ENCODE measurements at regions not wholly inside any gene's neighbourhood (a gene's known extent, or its start where the extent isn't known, plus 50 kb on each side); places are given as distances from the start of the nearest gene placed in this dataset.

DNA sequence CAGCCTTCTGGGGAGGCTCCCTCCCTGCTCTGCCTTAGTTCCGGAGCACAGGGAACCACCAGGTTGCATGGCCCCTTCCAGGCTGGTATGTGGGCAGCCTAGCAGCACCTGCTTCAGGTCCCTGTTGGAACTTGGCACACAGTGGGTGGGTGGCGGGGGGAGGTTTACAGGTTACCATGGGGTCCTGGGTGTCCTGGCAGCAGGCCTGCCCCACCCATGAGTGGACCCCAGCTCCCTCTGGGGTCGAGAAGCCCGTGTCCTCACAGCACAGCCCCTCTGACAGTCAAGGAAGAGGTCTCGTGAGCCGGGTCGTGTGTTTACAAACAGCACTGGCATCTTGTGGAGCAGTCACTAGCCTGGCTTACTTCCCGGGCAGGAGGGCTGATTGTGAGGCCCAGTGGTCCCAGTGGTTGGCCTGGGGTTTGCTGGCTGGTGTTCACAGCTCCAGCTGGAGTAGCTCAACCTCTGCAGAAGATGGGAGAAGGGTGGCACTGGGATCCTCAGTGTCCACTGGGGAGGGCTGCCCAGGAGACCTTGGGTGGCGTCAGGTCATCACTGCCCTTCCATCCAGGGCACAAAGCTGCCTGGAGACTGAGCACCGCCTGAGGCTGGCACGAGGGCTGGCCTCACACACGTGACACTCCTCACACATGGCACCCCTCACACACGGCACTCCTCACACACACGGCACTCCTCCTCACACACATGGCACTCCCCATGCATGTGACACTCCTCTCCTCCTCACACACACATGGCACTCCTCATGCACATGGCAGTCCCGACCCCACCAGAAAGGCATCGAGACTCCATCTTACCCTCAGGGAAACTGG is 100.9 kb downstream of the RIPK4 start:
- no peak for ATAC-seq

DNA sequence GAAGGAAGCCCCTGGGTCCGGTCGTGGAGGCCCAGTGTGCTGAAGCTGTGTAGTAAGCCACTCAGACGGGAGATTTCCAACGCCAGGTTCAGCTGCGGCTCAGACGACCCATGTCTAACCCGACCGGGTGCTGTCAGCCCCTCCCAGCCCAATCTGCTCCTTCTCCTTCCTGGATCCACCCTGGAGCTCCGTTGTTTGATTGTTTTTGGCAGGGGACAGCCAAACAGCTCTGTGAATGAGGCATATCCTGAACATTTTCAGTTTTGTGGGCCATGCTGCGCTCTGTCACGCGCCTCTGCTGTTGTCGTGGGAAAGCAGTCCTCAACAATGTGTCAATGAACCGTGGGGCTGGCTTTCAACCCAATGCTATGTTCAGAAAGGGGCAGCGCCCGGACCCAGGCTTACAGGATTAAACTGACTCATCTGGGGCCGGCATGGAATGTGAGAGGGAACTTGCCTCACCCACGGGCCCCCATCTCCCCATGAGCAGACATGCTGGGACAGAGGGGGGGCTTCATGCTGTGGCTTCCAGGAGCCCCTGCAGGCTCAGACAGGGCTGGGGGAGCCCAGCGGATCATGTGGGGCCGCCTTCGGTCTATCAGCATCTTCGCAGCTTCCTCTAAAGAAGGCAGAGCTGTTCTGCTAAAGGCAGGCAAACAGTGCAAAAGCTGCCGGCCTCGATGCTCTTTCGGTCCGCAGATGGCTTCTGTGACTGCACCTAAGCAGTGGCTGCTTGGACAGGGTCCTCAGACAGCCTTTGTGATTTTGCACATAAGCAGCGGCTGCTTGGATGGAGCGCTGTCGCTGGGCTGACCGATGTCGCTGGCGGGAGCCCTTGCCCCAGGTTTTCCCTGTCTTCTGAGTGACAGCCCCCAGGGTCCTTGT is 101.7 kb downstream of the RIPK4 start:
- DNase-seq (no peak), ATAC-seq (no peak)
- H3K4me1 Mint-ChIP-seq (ENCODE audit: low read depth): no peaks in the 10 kb centered on the region
- H3K4me3 Mint-ChIP-seq: no peak overlapping the region
- H3K27me3 Mint-ChIP-seq (ENCODE audit: low read depth): peaks cover 9% of the 10 kb centered on the region
- H3K9me3 Mint-ChIP-seq: no peaks in the 10 kb centered on the region
- no peaks in the 10 kb centered on the region for H3K36me3 Mint-ChIP-seq (ENCODE audit: insufficient read depth)

More for the DNA sequence above, 100.9 kb downstream of the RIPK4 start:
- H3K9me3 Mint-ChIP-seq: no peaks in the 10 kb centered on the region
- H3K4me1 Mint-ChIP-seq (ENCODE audit: low read depth): no peaks in the 10 kb centered on the region
- no peak overlapping the region for H3K4me3 Mint-ChIP-seq
- peaks cover 9% of the 10 kb centered on the region for H3K27me3 Mint-ChIP-seq (ENCODE audit: low read depth)
- DNase-seq: no peak
- H3K36me3 Mint-ChIP-seq (ENCODE audit: insufficient read depth): no peaks in the 10 kb centered on the region

DNA sequence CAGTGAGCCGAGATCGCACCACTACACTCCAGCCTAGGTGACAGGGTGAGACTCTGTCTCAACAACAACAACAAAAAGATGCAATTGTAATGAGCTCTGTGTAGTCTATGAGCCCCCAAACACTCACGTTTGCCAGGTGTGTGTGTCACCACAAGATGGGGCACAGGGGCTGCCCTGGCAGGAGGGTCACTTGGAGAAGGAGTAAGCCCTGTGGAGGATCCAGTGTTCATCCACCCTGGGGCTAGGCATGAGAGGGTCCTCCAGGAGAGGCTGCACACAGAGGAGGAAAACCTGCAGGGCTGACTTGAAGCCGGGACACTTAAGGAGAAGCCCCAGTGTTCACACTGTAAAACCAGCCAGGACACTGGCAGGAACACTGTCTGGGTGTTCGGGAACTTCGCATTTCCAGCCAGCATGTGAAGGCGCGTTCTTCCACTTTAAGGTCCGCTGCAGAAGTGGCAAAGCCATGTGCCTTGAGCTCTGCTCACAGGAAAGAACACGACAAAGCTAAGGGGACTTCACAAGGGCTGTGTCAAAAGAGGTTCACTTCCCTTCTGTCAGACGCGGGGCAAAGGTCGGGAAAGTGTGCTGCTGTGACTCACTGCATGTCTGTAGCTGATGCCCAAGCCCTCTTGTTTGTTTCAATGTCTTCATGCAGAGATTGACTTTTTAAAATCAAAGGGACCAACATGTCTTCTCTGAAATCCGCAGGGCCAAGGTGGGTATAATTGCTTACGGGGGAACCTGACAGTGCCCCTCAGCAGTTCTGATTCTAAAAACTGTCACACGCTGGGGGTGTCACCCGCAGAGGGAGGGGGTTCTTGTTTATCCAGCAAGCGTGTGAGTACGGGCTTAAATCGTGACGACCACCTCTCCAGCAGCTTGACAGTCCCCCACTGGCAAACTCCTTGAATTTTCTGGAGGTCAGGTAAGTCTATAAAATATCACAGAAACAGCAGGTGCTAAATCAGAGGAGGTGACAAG is 102.8 kb downstream of the RIPK4 start:
- no peaks in the 10 kb centered on the region for H3K9me3 Mint-ChIP-seq
- H3K27me3 Mint-ChIP-seq (ENCODE audit: low read depth): peaks cover 8% of the 10 kb centered on the region
- DNase-seq: no peak
- no peaks in the 10 kb centered on the region for H3K4me1 Mint-ChIP-seq (ENCODE audit: low read depth)
- H3K4me3 Mint-ChIP-seq: no peak overlapping the region
- no peaks in the 10 kb centered on the region for H3K36me3 Mint-ChIP-seq (ENCODE audit: insufficient read depth)
- no peak for ATAC-seq

DNA sequence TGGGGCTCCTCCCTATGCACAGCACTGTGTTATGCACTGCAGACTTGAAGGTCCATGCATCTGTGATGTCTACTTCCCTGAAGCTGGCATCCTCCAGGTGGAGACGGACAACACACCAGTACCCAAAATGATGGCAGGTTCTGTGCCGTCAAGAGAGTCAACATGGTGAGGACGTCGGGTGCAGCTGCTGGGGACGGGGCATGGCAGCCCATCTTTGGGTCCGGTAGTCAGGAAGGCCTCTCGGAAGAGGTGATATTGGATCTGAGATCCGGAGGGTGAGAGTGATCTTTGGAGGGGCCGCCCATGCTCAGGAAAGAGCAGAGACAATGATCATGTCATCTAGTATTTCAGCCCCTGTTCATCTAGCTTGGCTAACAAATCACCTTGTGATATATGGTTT is 104.1 kb downstream of the RIPK4 start:
- no peaks in the 10 kb centered on the region for H3K36me3 Mint-ChIP-seq (ENCODE audit: insufficient read depth)
- H3K27me3 Mint-ChIP-seq (ENCODE audit: low read depth): peaks cover 17% of the 10 kb centered on the region
- ATAC-seq: no peak
- H3K9me3 Mint-ChIP-seq: no peaks in the 10 kb centered on the region
- H3K4me1 Mint-ChIP-seq (ENCODE audit: low read depth): no peaks in the 10 kb centered on the region
- no peak for DNase-seq
- H3K4me3 Mint-ChIP-seq: no peak overlapping the region

DNA sequence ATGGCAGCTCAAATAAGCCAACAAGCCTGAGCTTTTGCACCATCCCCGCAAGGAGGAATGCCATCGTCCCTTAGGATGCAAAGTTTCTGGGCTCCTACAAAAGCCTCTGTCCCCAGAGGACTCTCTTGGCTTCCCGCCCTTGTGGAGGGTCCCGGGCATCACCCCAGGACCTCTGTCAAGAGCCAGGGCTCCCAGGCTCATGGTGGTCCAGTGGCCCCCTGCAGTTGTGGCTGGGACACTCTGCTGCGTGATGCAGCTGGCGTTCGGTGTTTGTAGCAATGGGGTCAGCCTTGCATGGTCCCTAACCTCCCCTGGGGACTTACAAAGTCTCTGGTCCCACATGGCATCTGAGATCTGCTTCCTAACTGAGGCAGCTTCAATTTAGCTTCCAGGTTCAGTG is 104.7 kb downstream of the RIPK4 start:
- H3K9me3 Mint-ChIP-seq: no peaks in the 10 kb centered on the region
- H3K27me3 Mint-ChIP-seq (ENCODE audit: low read depth): peaks cover 21% of the 10 kb centered on the region
- no peaks in the 10 kb centered on the region for H3K4me1 Mint-ChIP-seq (ENCODE audit: low read depth)
- H3K4me3 Mint-ChIP-seq: no peak overlapping the region
- DNase-seq (no peak), ATAC-seq (no peak)
- no peaks in the 10 kb centered on the region for H3K36me3 Mint-ChIP-seq (ENCODE audit: insufficient read depth)

DNA sequence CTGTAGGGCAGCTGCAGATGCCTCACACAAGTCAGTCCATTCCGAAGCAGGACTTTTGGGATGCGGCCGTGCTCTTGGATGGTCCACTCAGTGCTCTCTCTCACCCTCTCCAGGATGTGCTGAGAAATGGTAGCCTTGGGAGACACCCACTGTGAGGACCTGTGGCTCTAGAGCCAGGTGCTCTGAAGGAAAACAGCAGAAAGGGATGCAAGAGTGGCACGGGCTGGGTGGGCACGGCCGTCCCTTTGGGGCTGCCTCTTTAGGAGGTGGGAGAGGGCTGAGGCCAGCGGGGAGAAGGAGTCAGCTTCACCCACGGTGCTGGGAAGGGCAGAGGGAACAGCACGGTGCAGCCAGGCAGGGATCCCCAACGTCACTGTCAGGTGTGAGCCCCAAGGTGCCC is 106.1 kb downstream of the RIPK4 start:
- no peaks in the 10 kb centered on the region for H3K36me3 Mint-ChIP-seq (ENCODE audit: insufficient read depth)
- peaks cover 22% of the 10 kb centered on the region for H3K27me3 Mint-ChIP-seq (ENCODE audit: low read depth)
- DNase-seq: no peak
- H3K4me3 Mint-ChIP-seq: no peak overlapping the region
- H3K4me1 Mint-ChIP-seq (ENCODE audit: low read depth): no peaks in the 10 kb centered on the region
- H3K9me3 Mint-ChIP-seq: no peaks in the 10 kb centered on the region
- ATAC-seq: no peak

DNA sequence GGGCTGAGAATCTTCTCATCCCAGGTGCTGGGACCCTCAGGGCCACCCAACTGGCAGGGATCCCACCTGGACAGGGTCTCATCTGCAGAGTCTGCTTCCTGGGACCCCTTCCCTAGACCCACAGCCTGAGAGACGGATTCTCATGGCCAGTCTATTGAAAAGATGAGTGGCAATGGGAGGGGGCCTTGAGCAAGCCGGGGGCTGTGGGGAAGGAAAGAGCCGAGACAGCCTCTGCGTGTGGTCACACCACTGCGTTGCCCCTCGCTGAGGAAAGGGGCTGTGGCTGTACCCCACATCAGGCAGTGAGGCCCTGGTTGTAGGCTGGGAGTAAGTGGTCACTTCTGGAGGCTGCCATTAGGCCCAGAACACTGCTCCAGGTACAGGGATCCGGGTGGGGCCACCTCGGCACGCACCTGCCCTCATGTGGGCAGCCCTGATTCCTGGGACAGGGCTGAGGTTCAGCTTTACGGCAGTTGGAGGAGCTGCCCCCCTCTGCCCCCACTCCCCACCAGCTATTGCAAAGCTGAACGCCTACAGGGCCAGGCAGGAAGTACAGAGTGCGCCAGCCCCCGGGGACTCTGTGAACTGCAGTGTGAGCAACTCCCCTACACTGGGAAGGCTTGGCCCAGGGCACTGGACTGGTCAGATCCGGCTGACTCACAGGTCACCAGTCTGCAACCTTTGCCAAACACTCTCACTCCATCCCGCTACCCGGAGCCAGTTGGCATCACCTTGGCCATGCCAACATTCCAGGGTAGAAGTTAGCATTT is 106.9 kb downstream of the RIPK4 start:
- ATAC-seq (no peak), DNase-seq (no peak)
- no peak overlapping the region for H3K4me3 Mint-ChIP-seq
- peaks cover 22% of the 10 kb centered on the region for H3K27me3 Mint-ChIP-seq (ENCODE audit: low read depth)
- no peaks in the 10 kb centered on the region for H3K9me3 Mint-ChIP-seq
- no peaks in the 10 kb centered on the region for H3K36me3 Mint-ChIP-seq (ENCODE audit: insufficient read depth)
- H3K4me1 Mint-ChIP-seq (ENCODE audit: low read depth): no peaks in the 10 kb centered on the region

DNA sequence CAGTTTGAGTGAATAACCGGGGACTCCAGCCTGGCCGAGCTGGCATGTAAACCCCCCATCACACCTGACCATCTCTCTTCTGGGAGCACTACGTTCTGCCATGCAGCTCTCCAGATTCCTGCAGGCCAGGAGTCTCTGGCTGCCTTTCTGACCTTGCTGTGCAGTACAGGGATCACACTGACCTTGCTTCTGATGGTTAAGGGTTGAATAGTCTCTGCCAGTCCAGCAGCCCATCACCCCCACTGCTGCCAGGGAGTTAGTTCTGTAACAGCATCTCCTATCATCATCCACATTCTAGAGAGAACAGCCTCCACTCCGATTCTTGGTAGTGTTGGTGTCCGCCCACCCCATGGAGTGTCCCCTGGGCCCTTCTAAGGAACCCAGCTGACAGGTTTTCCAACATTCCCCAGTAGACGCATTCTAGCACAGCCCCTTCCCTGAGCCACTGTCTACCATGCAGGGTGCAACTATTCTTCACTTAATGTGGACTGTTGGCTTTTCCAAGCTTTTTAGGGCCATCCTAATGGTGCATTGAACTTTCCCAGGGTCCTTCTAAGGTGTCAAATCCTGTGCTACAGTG is 109.8 kb downstream of the RIPK4 start:
- no peaks in the 10 kb centered on the region for H3K9me3 Mint-ChIP-seq
- no peak overlapping the region for H3K4me3 Mint-ChIP-seq
- H3K4me1 Mint-ChIP-seq (ENCODE audit: low read depth): no peaks in the 10 kb centered on the region
- H3K36me3 Mint-ChIP-seq (ENCODE audit: insufficient read depth): no peaks in the 10 kb centered on the region
- ATAC-seq (no peak), DNase-seq (no peak)
- H3K27me3 Mint-ChIP-seq (ENCODE audit: low read depth): peaks cover 25% of the 10 kb centered on the region

DNA sequence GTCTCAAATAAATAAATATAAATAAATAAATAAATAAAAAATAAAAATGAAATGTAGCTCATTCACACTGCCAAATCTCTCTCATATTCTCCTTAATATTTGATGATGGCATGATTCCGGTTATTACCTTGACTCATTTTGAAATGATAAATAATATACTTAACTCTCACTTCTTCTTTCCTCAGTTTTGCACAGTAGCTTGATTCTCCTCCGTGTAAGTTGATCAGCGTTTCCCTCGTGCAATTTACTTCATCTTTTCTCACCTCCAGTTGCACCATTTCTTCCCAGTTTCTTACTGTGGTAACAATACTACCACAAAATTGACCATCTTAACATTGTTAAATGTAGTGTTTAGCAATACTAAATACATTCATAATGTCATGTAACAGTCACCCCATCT is 111.6 kb downstream of the RIPK4 start:
- Mint-ChIP-seq H3K4me1 (ENCODE audit: low read depth) (no peaks in the 10 kb centered on the region), H3K36me3 (ENCODE audit: insufficient read depth) (no peaks in the 10 kb centered on the region), H3K27me3 (ENCODE audit: low read depth) (peaks cover 25% of the 10 kb centered on the region), H3K9me3 (no peaks in the 10 kb centered on the region), H3K4me3 (no peak overlapping the region)
- DNase-seq: no peak
- no peak for ATAC-seq

DNA sequence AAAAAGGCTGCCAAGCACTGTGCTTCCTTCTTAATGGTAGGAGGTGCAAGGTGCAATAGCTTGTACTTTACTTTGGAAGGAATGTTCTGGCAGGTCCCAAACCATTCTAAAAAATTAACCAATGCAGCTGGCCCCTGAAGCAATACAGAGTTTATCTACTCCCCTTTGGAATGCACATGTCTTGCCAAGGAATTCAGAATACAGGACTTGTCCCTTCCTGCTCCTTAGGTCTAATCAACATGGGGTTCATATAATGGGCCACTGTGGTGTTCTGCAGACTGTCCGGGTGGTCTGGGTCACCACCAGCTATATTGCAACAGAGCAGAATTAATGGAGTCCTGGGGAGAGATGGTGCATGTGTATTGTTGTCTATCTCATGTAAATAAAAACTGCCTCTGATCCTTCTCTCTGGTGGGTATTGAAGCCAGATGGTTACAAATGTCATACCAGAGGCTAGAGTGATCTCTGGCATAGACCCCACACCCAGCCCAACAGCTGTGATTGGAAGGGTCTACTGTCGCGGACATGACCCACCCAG is 112.8 kb downstream of the RIPK4 start:
- no peaks in the 10 kb centered on the region for H3K9me3 Mint-ChIP-seq
- peaks cover 18% of the 10 kb centered on the region for H3K27me3 Mint-ChIP-seq (ENCODE audit: low read depth)
- no peaks in the 10 kb centered on the region for H3K4me1 Mint-ChIP-seq (ENCODE audit: low read depth)
- DNase-seq (no peak), ATAC-seq (no peak)
- H3K4me3 Mint-ChIP-seq: no peak overlapping the region
- H3K36me3 Mint-ChIP-seq (ENCODE audit: insufficient read depth): no peaks in the 10 kb centered on the region

DNA sequence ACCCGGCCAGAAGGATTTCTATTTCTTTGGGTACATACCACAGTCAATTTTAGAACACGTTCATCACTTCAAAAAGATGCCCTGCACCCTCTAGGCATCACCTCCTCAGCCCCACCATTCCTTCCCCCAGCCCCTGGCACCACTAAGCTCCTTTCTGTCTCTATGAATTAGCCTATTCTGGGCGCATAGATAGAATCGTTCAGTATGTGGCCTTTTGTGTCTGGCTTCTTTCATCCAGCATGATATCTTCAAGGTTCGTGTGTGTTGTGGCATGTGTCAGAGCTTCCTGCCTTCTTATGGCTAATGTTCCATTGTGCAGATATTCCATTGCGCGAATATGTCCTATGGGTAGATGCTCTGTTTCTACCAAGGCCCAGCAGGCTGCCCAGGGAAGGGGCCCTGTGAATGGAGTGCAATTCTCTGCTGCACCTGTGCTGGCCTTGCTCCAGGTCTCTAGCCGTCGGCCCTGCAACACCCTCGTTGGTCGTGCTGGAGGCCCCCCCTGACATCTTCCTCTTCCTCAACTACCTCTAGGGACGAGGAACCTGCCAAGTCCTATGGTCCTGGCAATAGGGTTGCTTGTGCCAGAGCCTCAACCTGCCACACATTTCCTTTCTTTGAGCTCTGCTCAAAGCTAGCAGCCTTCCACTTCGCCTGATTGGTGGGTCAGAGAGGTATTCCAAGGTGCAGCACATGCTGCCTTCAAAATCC is 113.5 kb downstream of the RIPK4 start:
- peaks cover 14% of the 10 kb centered on the region for H3K27me3 Mint-ChIP-seq (ENCODE audit: low read depth)
- no peaks in the 10 kb centered on the region for H3K9me3 Mint-ChIP-seq
- H3K4me1 Mint-ChIP-seq (ENCODE audit: low read depth): no peaks in the 10 kb centered on the region
- no peak for ATAC-seq
- no peaks in the 10 kb centered on the region for H3K36me3 Mint-ChIP-seq (ENCODE audit: insufficient read depth)
- DNase-seq: no peak
- no peak overlapping the region for H3K4me3 Mint-ChIP-seq

DNA sequence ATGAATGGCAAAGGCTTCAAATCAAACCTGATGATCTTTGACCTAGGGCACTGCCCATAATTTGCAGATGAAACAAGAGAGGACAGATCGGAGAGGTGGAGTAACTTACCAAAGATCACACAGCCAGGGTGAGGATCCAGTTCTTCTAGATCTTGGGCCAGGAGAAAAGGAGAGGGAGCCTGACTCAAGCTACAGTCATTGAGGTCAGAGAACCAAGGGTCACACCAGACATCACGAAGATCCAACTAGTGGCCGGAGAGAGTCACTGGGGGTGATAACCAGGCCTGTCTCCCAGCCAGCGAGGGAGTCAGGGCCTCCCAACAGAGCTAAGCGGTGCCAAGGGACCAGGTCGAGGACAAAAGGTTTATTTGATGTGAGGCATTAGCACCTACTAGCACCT is 115.0 kb downstream of the RIPK4 start:
- Mint-ChIP-seq H3K4me1 (ENCODE audit: low read depth) (no peaks in the 10 kb centered on the region), H3K4me3 (no peak overlapping the region), H3K36me3 (ENCODE audit: insufficient read depth) (no peaks in the 10 kb centered on the region), H3K27me3 (ENCODE audit: low read depth) (peaks cover 4% of the 10 kb centered on the region), H3K9me3 (no peaks in the 10 kb centered on the region)
- DNase-seq (no peak), ATAC-seq (no peak)

Measured in activated T-cell treated with anti-CD3 and anti-CD28 coated beads, Interleukin-2, amount 50 U/mL, for 4 hours (primary cell).